GM12892 (cell line): ENCODE measurements at regions not wholly inside any gene's neighbourhood (a gene's known extent, or its start where the extent isn't known, plus 50 kb on each side); places are given as distances from the start of the nearest gene placed in this dataset.
A peak's percentile ranks its signal among the peaks of the same experiment; 100 is the strongest.
"Not testable (repeated sequence)": the region's sequence is repeated elsewhere in the genome, so short reads cannot be mapped to it uniquely, and the experiment has no call there.

ENCODE experiments used
- DNase-seq: peaks from one replicate; pipeline ENCODE4 v3.0.0; 2011; ENCODE audit not compliant: insufficient read length
- FAIRE-seq: peaks from 2 replicates; lab custom pipeline; 2011; peaks lifted over from hg19 to GRCh38; lab: Jason Lieb, UNC
- POLR2A ChIP-seq: IDR thresholded peaks from 2 replicates; pipeline ENCODE4 v1.6.1; 2011; ENCODE audit warnings: low read depth, low read length, control low read depth
- POLR2AphosphoS5 ChIP-seq: IDR thresholded peaks from 2 replicates; pipeline ENCODE4 v1.6.1; 2011; ENCODE audit warnings: low read depth, low read length, control low read depth
- TAF1 ChIP-seq: IDR thresholded peaks from 2 replicates; pipeline ENCODE4 v1.6.1; 2011; ENCODE audit warnings: low read depth, mild to moderate bottlenecking, control low read depth, low read length, borderline replicate concordance

DNA sequence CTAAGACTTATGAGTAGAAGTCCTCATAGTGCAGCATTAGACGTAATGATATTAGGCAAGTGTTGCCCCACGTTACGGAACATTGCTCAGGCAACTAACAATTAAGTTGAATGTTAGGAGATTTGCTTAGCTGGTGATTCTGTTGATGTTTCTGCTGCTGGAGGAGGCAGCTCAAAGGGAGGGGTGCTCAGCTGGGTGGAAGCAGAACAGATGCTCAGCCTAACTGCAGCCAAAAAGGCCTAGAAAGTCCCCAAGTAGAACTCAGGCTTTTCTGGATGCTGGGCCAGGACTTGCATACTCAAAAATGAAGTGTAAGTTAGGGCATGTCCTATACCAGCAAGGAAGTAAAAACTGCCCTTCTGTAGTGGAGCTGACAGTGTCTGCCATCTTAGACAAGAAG is 201.4 kb downstream of the ADRA2A start:
- TF ChIP-seq TAF1 (no peak), POLR2AphosphoS5 (no peak), POLR2A (no peak)
- DNase-seq (no peak), FAIRE-seq (no peak)

GRCh38 chr10:111281516-111281915 is 204.7 kb downstream of the ADRA2A start:
- no peak for TF ChIP-seq POLR2A
- no peak for TF ChIP-seq TAF1
- no peak for TF ChIP-seq POLR2AphosphoS5
- FAIRE-seq: no peak
- no peak for DNase-seq

DNA sequence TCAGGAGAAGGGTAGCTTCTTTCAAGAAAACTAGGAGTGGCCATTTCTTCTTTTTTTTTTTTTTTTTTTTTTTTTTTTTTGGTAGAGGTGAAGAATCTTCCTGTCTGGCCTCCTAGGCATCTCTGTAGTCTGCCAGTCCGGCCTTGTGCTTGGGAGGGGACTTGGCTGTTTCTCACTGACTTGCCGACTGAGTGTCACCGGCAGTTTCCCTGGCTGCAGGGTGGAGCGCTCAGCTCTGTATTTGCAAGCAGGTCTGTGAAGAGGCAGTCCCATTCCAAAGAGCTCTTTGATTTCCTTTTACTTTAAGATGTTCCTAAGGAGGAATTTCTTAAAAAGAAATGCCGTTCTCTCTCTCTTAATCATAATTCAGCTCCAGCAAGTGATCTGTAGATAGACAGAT is 212.6 kb downstream of the ADRA2A start:
- no peak for FAIRE-seq
- TF ChIP-seq POLR2A: no peak
- no peak for TF ChIP-seq POLR2AphosphoS5
- TF ChIP-seq TAF1: no peak
- DNase-seq: no peak

DNA sequence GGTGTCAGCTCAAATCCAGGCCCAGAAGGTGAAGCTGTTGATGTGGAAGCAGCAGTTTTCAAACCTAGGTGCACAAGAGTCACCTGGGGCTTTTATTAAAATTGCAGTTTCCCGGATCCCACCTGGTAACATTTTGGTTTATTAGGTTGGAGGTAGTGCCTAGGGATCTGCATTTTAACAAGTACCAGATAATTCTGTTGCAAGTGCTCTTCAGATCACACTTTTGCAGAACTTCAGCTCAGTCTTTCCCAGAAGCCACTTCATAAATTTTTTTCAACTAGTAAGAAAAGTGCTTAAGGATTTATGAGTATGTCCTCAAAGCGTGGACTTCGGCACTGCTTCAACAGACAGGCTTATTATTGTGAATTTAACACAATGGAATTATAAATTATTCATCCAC is 213.8 kb downstream of the ADRA2A start:
- DNase-seq (no peak), FAIRE-seq (no peak)
- TF ChIP-seq POLR2AphosphoS5: no peak
- no peak for TF ChIP-seq POLR2A
- TF ChIP-seq TAF1: no peak

GRCh38 chr10:111295788-111296187 is 219.0 kb downstream of the ADRA2A start:
- no peak for FAIRE-seq
- DNase-seq: no peak
- TF ChIP-seq POLR2A: no peak
- TF ChIP-seq POLR2AphosphoS5: no peak
- TF ChIP-seq TAF1: no peak

GRCh38 chr10:111297351-111297848 is 220.6 kb downstream of the ADRA2A start:
- no peak for TF ChIP-seq POLR2A
- no peak for TF ChIP-seq POLR2AphosphoS5
- TF ChIP-seq TAF1: no peak
- FAIRE-seq (no peak), DNase-seq (no peak)

DNA sequence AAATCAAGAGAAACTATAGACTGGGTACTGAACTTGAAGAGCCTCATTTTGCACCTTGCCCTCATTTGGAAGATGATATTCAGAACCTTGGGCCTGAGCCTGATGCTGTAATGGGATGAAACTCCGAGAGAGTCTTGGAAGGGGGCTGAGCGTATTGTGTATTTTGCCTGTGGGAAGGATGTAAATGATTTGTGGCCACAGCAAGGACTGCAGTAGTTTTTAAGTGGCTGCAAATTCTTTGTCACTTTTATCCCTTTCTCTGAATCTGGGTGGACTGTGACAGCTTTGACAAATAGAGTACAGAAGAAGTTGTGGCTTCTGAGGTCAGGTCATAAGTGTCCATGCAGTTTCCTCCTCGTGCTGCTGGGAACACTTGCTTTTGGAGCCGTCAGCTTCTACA is 221.2 kb downstream of the ADRA2A start:
- FAIRE-seq: no peak
- DNase-seq: no peak
- TF ChIP-seq POLR2A: no peak
- TF ChIP-seq POLR2AphosphoS5: no peak
- TF ChIP-seq TAF1: no peak

GRCh38 chr10:111299037-111299436 is 222.2 kb downstream of the ADRA2A start:
- DNase-seq: no peak
- FAIRE-seq: no peak
- TF ChIP-seq POLR2A (no peak), TAF1 (no peak), POLR2AphosphoS5 (no peak)

DNA sequence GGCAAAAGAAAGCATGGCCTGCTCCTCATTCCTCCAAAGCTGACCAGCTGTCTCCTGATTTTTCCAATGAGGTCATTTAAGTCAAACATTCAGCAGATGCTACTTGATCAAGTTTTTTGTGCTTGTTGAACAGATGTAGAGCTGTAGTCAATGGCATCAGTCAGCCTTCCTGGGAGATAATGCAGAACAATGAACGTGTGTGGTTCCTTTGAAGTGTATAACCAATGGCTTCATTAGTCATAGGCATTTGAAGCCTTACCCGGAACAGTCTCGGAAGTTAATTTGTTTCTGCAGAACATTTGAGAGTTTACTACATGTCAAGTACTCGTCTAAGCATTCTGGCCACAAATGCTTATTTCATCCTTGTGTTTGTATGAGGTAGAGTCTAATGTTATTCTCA is 227.1 kb downstream of the ADRA2A start:
- no peak for DNase-seq
- no peak for FAIRE-seq
- no peak for TF ChIP-seq POLR2A
- TF ChIP-seq POLR2AphosphoS5: no peak
- TF ChIP-seq TAF1: no peak

DNA sequence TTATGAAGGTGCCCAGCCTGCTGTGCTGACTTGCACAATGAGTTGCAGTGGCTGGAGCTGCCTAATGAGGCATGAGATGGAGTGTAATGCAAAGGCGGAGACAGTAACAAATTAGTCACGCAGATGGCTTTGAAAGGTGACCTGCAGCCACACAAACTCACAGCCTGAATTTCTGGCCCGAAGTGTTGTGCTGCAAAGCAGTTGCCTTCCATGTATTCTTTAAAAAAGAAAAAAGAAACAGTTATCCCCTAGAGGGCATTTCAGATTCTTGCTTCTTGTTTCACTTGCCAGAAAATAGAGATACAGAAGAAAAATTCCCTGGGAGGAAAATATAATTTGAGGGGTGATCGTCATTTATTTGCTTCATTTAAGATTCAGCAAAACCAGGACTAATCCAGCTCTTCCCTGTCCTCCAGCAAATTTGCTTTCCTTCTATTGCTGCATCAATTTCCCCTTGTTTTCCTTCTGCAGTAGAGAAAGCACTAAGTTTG is 239.9 kb downstream of the ADRA2A start:
- DNase-seq: no peak
- FAIRE-seq: peak; percentile 5
- TF ChIP-seq POLR2AphosphoS5 (no peak), POLR2A (no peak), TAF1 (no peak)

DNA sequence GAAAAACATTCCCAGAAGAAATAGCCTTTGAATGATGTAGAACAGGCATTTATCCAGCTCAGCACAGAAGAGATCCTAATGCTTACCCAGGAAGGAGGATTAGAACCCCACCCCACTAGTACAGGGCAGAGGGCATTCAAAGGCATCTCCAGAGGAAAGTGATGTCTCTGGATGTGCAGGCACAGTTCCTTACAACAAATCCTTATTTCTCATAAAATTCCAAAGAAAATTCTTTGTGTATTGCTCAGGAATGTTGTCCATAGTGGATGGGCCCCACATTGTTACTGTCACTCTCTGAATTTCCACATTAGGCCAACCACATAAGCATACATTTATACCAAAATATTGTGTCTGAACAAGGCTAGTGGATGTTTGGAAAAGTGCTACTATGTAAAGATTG is 243.0 kb downstream of the ADRA2A start:
- DNase-seq: no peak
- TF ChIP-seq TAF1 (no peak), POLR2AphosphoS5 (no peak), POLR2A (no peak)
- FAIRE-seq: no peak

GRCh38 chr10:111323389-111323966 is 246.6 kb downstream of the ADRA2A start:
- no peak for DNase-seq
- no peak for FAIRE-seq
- TF ChIP-seq POLR2A: no peak
- no peak for TF ChIP-seq TAF1

- not testable (repeated sequence) for DNase-seq
These were observed 255.3 kb downstream of the ADRA2A start for GRCh38 chr10:111332174-111332573.

More at GRCh38 chr10:111332174-111332573, 255.3 kb downstream of the ADRA2A start:
- FAIRE-seq: not testable (repeated sequence)
